Fibroblast of villous mesenchyme (primary cell): ENCODE measurements at regions not wholly inside any gene's neighbourhood (a gene's known extent, or its start where the extent isn't known, plus 50 kb on each side); places are given as distances from the start of the nearest gene placed in this dataset.

Experiments
- DNase-seq: peaks from one replicate; pipeline ENCODE4 v3.0.0-alpha.2; 2010; ENCODE audit warnings: low read depth
- H3K4me3 ChIP-seq: 2 replicates; pipeline ENCODE4 v1.5.1; 2011; ENCODE audit warnings: low read depth, mild to moderate bottlenecking, low read length
- CTCF ChIP-seq: IDR thresholded peaks from 2 replicates; pipeline ENCODE4 v1.5.1; 2012; ENCODE audit warnings: low read depth, mild to moderate bottlenecking, low read length; ENCODE audit not compliant: insufficient read depth

GRCh38 chr2:236936446-236936940 lies 149.2 kb upstream of the COPS8 start:
- no peak for DNase-seq
- no peak overlapping the region for H3K4me3 ChIP-seq
- no peak for TF ChIP-seq CTCF

- no peak for TF ChIP-seq CTCF
- no peak for DNase-seq
- H3K4me3 ChIP-seq = no peak overlapping the region
These were observed 147.6 kb upstream of the COPS8 start for GRCh38 chr2:236938126-236938525.

GRCh38 chr2:236939271-236939670 lies 146.4 kb upstream of the COPS8 start:
- TF ChIP-seq CTCF = no peak
- H3K4me3 ChIP-seq = no peak overlapping the region
- DNase-seq = no peak

GRCh38 chr2:236939721-236940231 lies 145.9 kb upstream of the COPS8 start:
- TF ChIP-seq CTCF = no peak
- no peak overlapping the region for H3K4me3 ChIP-seq
- DNase-seq = no peak

GRCh38 chr2:236940497-236940896 lies 145.2 kb upstream of the COPS8 start:
- TF ChIP-seq CTCF = no peak
- DNase-seq = no peak
- no peak overlapping the region for H3K4me3 ChIP-seq

GRCh38 chr2:236940916-236941520 lies 144.7 kb upstream of the COPS8 start:
- H3K4me3 ChIP-seq = no peak overlapping the region
- DNase-seq = no peak
- TF ChIP-seq CTCF = no peak

- no peak for DNase-seq
- TF ChIP-seq CTCF = no peak
- no peak overlapping the region for H3K4me3 ChIP-seq
These were observed 144.1 kb upstream of the COPS8 start for GRCh38 chr2:236941551-236941950.
